ENCODE measurements at regions not wholly inside any gene's neighbourhood (a gene's known extent, or its start where the extent isn't known, plus 50 kb on each side); places are given as distances from the start of the nearest gene placed in this dataset.
"Not testable (repeated sequence)": the region's sequence is repeated elsewhere in the genome, so short reads cannot be mapped to it uniquely, and the experiment has no call there.

- DNase-seq (ENCODE audit: low spot score): not testable (repeated sequence)
These were observed 470.0 kb upstream of the DIAPH2 start for GRCh38 chrX:96214681-96215080.

DNA sequence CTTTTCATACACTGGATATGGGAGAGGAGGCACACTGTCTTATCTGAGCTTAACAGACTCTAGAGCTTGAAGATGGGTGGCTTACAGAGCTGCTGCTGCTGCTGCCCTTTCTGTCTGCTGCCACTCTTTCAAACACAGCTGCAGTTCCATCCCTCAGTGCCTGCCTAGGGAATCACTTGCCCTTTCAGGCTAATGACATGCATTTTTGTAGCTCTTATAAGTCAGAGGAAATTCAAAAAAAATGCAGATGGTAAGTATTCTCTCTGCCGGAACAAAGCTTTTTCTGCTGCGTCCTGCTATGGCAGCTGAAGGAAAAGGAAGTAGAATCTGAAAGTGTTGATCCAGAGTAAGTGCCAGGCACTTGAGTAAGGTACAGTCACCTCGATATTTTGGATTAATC, 460.4 kb upstream of the DIAPH2 start:
- no peak for DNase-seq (ENCODE audit: low spot score)

GRCh38 chrX:96244955-96245354, 439.7 kb upstream of the DIAPH2 start:
- no peak for DNase-seq (ENCODE audit: low spot score)

DNA sequence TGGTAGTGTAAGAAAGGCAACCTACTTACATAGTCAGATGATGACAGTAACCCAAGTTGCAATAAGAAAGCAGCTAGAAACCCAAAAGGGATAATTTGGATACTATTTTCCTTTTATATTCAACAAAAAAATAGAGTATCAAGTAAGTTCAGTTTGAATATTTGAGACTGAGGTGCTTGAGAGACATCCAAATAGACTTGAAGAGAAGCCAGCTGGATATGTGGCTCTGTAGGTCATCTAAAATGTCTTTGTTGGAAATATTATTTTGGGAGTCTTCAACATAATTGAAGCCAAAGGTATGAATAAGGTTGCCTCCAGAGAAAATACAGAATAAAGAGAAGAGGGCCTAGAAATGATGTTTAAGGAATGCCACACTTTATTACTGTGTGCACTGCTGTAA, 438.2 kb upstream of the DIAPH2 start:
- DNase-seq (ENCODE audit: low spot score): no peak
